Superior temporal gyrus (tissue), 1 donor: ENCODE measurements at regions not wholly inside any gene's neighbourhood (a gene's known extent, or its start where the extent isn't known, plus 50 kb on each side); places are given as distances from the start of the nearest gene placed in this dataset.
"Not testable (repeated sequence)": the region's sequence is repeated elsewhere in the genome, so short reads cannot be mapped to it uniquely, and the experiment has no call there.

Source experiments
- DNase-seq: peaks from one replicate; pipeline ENCODE4 v3.0.0-alpha.2; 2016; ENCODE audit errors: extremely low spot score

- no peak for DNase-seq
Observed at GRCh38 chr9:40907657-40908624, 220.5 kb downstream of the FOXD4L6 start.

- DNase-seq = not testable (repeated sequence)
Observed at GRCh38 chr9:40906879-40907278, 221.6 kb downstream of the FOXD4L6 start.

- DNase-seq = not testable (repeated sequence)
Observed at GRCh38 chr9:40892315-40892714, 236.2 kb downstream of the FOXD4L6 start.

- DNase-seq = not testable (repeated sequence)
Observed at GRCh38 chr9:40885858-40886257, 242.6 kb downstream of the FOXD4L6 start.

- not testable (repeated sequence) for DNase-seq
Observed at GRCh38 chr9:40884902-40885490, 243.5 kb downstream of the FOXD4L6 start.

GRCh38 chr9:40884072-40884901 lies 244.2 kb downstream of the FOXD4L6 start:
- no peak for DNase-seq

GRCh38 chr9:40883423-40884071 lies 244.9 kb downstream of the FOXD4L6 start:
- not testable (repeated sequence) for DNase-seq

- DNase-seq = not testable (repeated sequence)
Observed at GRCh38 chr9:40873753-40874295, 254.7 kb downstream of the FOXD4L6 start.

GRCh38 chr9:40868437-40868836 lies 260.0 kb downstream of the FOXD4L6 start:
- not testable (repeated sequence) for DNase-seq
